K562 (cell line): ENCODE measurements at regions not wholly inside any gene's neighbourhood (a gene's known extent, or its start where the extent isn't known, plus 50 kb on each side); places are given as distances from the start of the nearest gene placed in this dataset.

Source experiments
- BCOR ChIP-seq: fragments of 450-650 bp; IDR thresholded peaks from 2 replicates; pipeline ENCODE4 v1.6.1; 2016
- CTCF ChIP-seq, 3 experiments: IDR thresholded peaks in 2 of 3; conservative IDR thresholded peaks in 1 of 3; 2 replicates each; pipeline ENCODE4 v1.5.1; 2011 to 2012; ENCODE audit warnings: low read length in 3 of 3, mild to moderate bottlenecking in 3 of 3, control low read depth in 2 of 3, improper control_type of control experiment in 1 of 3, inconsistent platforms in 1 of 3, low read depth in 1 of 3, mixed read lengths in 1 of 3, moderate library complexity in 1 of 3; ENCODE audit not compliant: insufficient read depth in 2 of 3
- GTF2F1 ChIP-seq: IDR thresholded peaks from 2 replicates; pipeline ENCODE4 v1.6.1; 2011; ENCODE audit warnings: low read depth, low read length, improper control_type of control experiment
- HNRNPLL ChIP-seq: fragments of 200-400 bp; formaldehyde crosslinking; IDR thresholded peaks from 2 replicates; pipeline ENCODE4 v1.6.1; 2017; ENCODE audit warnings: low read length, low read depth, mild to moderate bottlenecking; ENCODE audit not compliant: poor library complexity, severe bottlenecking
- KAT2B ChIP-seq: IDR thresholded peaks from one replicate; pipeline ENCODE4 v1.6.1; 2012; ENCODE audit warnings: low read depth, mild to moderate bottlenecking, control low read depth, inconsistent platforms, low read length, moderate library complexity
- KDM2B ChIP-seq: fragments of 250-450 bp; sonication (Bioruptor Pico); IDR thresholded peaks from 2 replicates; pipeline ENCODE4 v1.8.0; 2021; ENCODE audit warnings: mild to moderate bottlenecking, moderate library complexity
- KLF16 ChIP-seq: IDR thresholded peaks from 2 replicates; pipeline ENCODE4 v1.6.1; 2016; ENCODE audit warnings: antibody characterized with exemption
- LARP7 ChIP-seq: fragments of 450-650 bp; IDR thresholded peaks from 2 replicates; pipeline ENCODE4 v1.6.1; 2016
- LEF1 ChIP-seq: fragments of 450-650 bp; IDR thresholded peaks from 2 replicates; pipeline ENCODE4 v1.6.1; 2016; ENCODE audit warnings: mild to moderate bottlenecking
- MXI1 ChIP-seq: IDR thresholded peaks from 2 replicates; pipeline ENCODE4 v1.6.1; 2011; ENCODE audit warnings: low read depth, mild to moderate bottlenecking, improper control_type of control experiment, low read length
- NFRKB ChIP-seq: fragments of 450-650 bp; IDR thresholded peaks from 2 replicates; pipeline ENCODE4 v1.6.1; 2016; ENCODE audit warnings: low read depth
- NRF1 ChIP-seq, 2 experiments: fragments of 450-650 bp; IDR thresholded peaks in 1 of 2; conservative IDR thresholded peaks in 1 of 2; 2 replicates each; pipeline ENCODE4 v1.6.1; 2014; ENCODE audit warnings: mild to moderate bottlenecking in 2 of 2
- SFPQ ChIP-seq: fragments of 200-400 bp; formaldehyde crosslinking; IDR thresholded peaks from 2 replicates; pipeline ENCODE4 v1.6.1; 2017; ENCODE audit warnings: mild to moderate bottlenecking, low read depth, low read length, moderate library complexity
- SIN3B ChIP-seq: fragments of 450-650 bp; IDR thresholded peaks from 2 replicates; pipeline ENCODE4 v1.6.1; 2017; ENCODE audit warnings: low read depth, mild to moderate bottlenecking, moderate library complexity
- THRAP3 ChIP-seq: fragments of 450-650 bp; IDR thresholded peaks from 2 replicates; pipeline ENCODE4 v1.6.1; 2016; ENCODE audit warnings: mild to moderate bottlenecking, inconsistent platforms, borderline replicate concordance
- VEZF1 ChIP-seq: fragments of 200-800 bp; sonication (Bioruptor generic); IDR thresholded peaks from 2 replicates; pipeline ENCODE4 v1.6.1; 2017; ENCODE audit warnings: missing genetic modification characterization, missing compliant biosample characterization
- ZNF511 ChIP-seq: sonication (generic); formaldehyde crosslinking; IDR thresholded peaks from 2 replicates; pipeline ENCODE4 v1.8.0; 2022; ENCODE audit warnings: mild to moderate bottlenecking, missing genetic modification reagents
- ZNF518B ChIP-seq: fragments of 250-450 bp; sonication (Bioruptor Pico); IDR thresholded peaks from 2 replicates; pipeline ENCODE4 v1.5.0; 2021; ENCODE audit warnings: mild to moderate bottlenecking, moderate library complexity

- TF ChIP-seq CTCF (IDR thresholded peaks at IDR 0.05 in 2 of 3, conservative IDR thresholded peaks at IDR 0.05 in 1 of 3; ENCODE audit: insufficient read depth in 2 of 3, low read depth in 1 of 3, low read length in 3 of 3) (peak; percentile 77 to 87 (median 85)), LARP7 (no peak), THRAP3 (no peak), KLF16 (no peak), ZNF511 (CRISPR knock-in tag) (no peak), KAT2B (no peak), NFRKB (no peak), KDM2B (CRISPR knock-in tag) (no peak), SFPQ (no peak), HNRNPLL (no peak), LEF1 (no peak), NRF1 (conservative IDR thresholded peaks at IDR 0.05 in 1 of 2, IDR thresholded peaks at IDR 0.05 in 1 of 2) (0 out of 4 replicates have a peak, but pooled peaks of 1 of the 2 experiments have one; percentile 8), MXI1 (no peak), VEZF1 (CRISPR knock-in tag) (peak; percentile 26; the same call in 1 of the 2 replicates), BCOR (no peak), GTF2F1 (no peak), ZNF518B (CRISPR knock-in tag) (no peak), SIN3B (no peak)
Observed at GRCh38 chr5:71782771-71783770, 64.0 kb downstream of the CARTPT start (continued).
